ENCODE measurements at regions not wholly inside any gene's neighbourhood (a gene's known extent, or its start where the extent isn't known, plus 50 kb on each side); places are given as distances from the start of the nearest gene placed in this dataset.
"Not testable (repeated sequence)": the region's sequence is repeated elsewhere in the genome, so short reads cannot be mapped to it uniquely, and the experiment has no call there.

DNA sequence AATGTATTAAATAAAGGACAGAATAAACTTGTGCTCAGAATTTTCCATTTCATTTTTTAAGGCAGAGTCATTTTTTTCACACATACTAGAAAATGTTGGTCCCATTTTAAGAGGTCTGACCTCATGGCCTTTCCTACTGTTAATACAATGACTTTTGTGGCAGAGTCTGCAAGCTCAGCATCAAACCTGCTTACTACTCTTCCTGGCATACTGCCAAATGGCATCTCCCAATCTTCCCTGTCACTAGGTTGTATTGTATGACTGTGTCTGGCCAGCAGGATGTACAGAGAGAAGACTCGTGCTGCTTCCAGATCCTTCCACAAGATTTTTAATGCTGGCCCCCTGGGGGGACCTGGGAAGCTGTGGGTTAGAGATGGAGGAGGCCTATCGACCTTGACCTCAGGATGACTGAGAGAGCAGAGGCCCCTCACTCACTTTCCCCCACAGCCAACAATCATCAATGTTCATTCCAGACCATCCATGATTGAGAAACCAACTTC lies 64.7 kb downstream of the BARX1 start:
- Histone ChIP-seq H3K27ac (no peak overlapping the region), H3K36me3 (no peaks in the 10 kb centered on the region), H3K27me3 (peaks cover 0 to 12% (median 0%) of the 10 kb centered on the region in 7 donors), H3K4me3 (no peak overlapping the region), H3K4me1 (no peaks in the 10 kb centered on the region), H3K9me3 (peaks cover 0 to 21% (median 4%) of the 10 kb centered on the region in 11 donors)
- DNase-seq (no peak), ATAC-seq (no peak)
- WGBS, 2 donors = 37% methylated on average over 2 of the region's 2 CpGs
- intact Hi-C loops (cut with DNase I) = no loop called here
- no peak for TF ChIP-seq CTCF (IDR thresholded peaks at IDR 0.05)

- DNase-seq = no peak
- Histone ChIP-seq H3K27ac (no peak overlapping the region), H3K4me3 (no peak overlapping the region), H3K9me3 (peaks cover 0 to 7% (median 0%) of the 10 kb centered on the region in 11 donors), H3K4me1 (no peaks in the 10 kb centered on the region), H3K36me3 (no peaks in the 10 kb centered on the region), H3K27me3 (peaks cover 0 to 20% (median 0%) of the 10 kb centered on the region in 7 donors)
- ATAC-seq = no peak
- no peak for TF ChIP-seq CTCF (IDR thresholded peaks at IDR 0.05)
- intact Hi-C loops (cut with DNase I) = no loop called here
- 41 to 50% methylated on average over 7 of the region's 7 CpGs for WGBS, 2 donors
These were observed 68.2 kb downstream of the BARX1 start for GRCh38 chr9:93886911-93887310.

DNA sequence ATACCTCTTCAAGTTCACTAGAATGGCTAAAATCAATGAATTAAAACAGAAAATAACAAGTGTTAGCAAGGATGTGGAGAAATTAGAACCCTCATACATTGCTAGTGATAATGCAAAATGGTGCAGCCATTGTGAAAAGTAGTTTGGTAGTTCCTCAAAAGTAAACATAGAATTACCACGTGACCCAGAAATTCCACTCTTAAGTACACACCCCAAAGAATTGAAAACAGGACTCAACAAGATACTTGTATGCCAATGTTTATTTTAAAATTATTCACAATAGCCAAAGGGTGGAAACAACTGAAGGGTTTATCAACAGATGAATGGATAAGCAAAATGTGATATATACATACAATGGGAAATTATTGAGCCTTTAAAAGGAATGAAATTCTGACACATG lies 70.3 kb downstream of the BARX1 start:
- intact Hi-C loops (cut with DNase I) = no loop called here
- Histone ChIP-seq H3K4me1 (no peaks in the 10 kb centered on the region), H3K9me3 (peaks cover 0 to 7% (median 0%) of the 10 kb centered on the region in 11 donors), H3K4me3 (no peak overlapping the region), H3K27me3 (peaks cover 0 to 20% (median 0%) of the 10 kb centered on the region in 7 donors), H3K27ac (no peak overlapping the region), H3K36me3 (no peaks in the 10 kb centered on the region)
- DNase-seq (no peak), ATAC-seq (no peak)
- TF ChIP-seq CTCF (IDR thresholded peaks at IDR 0.05) = no peak
- WGBS, 2 donors = 45 to 53% methylated on average over 1 of the region's 1 CpG

GRCh38 chr9:93879662-93880407 lies 75.3 kb downstream of the BARX1 start:
- H3K4me1 ChIP-seq; H3K4me3 ChIP-seq; intact Hi-C loops (cut with DNase I); ATAC-seq; DNase-seq; H3K36me3 ChIP-seq; H3K27ac ChIP-seq: not testable (repeated sequence)
- Histone ChIP-seq H3K9me3 (peaks cover 0 to 25% (median 18%) of the 10 kb centered on the region in 11 donors), H3K27me3 (peaks cover 0 to 14% (median 0%) of the 10 kb centered on the region in 7 donors)
- WGBS, 2 donors = 93% methylated on average over 34 to 35 of the region's 35 CpGs

DNA sequence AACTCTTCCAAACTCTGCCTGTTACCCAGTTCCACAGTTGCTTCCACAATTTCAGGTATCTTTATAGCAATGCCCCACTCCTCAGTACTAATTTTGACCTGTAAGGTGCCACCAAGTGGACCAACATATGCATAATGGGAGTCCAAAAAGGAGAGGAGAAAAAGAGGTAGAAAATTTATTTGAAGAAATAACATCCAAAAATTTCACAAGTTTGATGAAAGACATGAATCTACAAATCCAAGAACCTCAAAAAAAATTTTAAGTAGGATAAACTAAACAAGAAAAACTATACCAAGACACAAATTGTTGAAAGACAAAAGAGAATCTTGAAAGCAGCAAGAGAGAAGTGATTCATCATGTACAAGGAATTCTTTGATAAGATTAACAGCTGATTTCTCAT lies 79.8 kb downstream of the BARX1 start:
- H3K9me3 ChIP-seq = peaks cover 0 to 39% (median 31%) of the 10 kb centered on the region in 11 donors
- H3K27ac ChIP-seq = no peak overlapping the region
- H3K4me1 ChIP-seq = no peaks in the 10 kb centered on the region
- H3K36me3 ChIP-seq = no peaks in the 10 kb centered on the region
- DNase-seq (no peak), ATAC-seq (no peak)
- TF ChIP-seq CTCF (IDR thresholded peaks at IDR 0.05) = no peak
- H3K27me3 ChIP-seq = peaks cover 0 to 5% (median 1%) of the 10 kb centered on the region in 7 donors
- intact Hi-C loops (cut with DNase I) = no loop called here
- no peak overlapping the region for H3K4me3 ChIP-seq
